IMR-90 (cell line): ENCODE measurements at regions not wholly inside any gene's neighbourhood (a gene's known extent, or its start where the extent isn't known, plus 50 kb on each side); places are given as distances from the start of the nearest gene placed in this dataset.

ENCODE experiments used
- ATAC-seq: fragments of 200-7000 bp; cut with Tn5 transposase; 2 replicates; pipeline ENCODE4 v1.9.1; 2020; ENCODE audit warnings: low read depth, mild to moderate bottlenecking, moderate library complexity
- BruUV-seq: library from RNA; stranded (reverse); fragments of 400-500 nt; replicated peaks from 2 replicates; lab custom pipeline; 2021; lab: Mats Ljungman, UMichigan
- CTCF ChIA-PET: fragments of 300-600 bp; formaldehyde crosslinking; extraction: SDS; loops from one replicate; lab custom pipeline; 2021; ENCODE audit warnings: antibody characterized with exemption; lab: Yijun Ruan, JAX
- POLR2A ChIA-PET: fragments of 300-600 bp; sonication (Branson Sonifier 250); formaldehyde crosslinking; loops from one replicate; lab custom pipeline; 2022; ENCODE audit warnings: antibody characterized with exemption; ENCODE audit not compliant: unreplicated experiment; lab: Charles Lee
- DNase-seq: peaks from one replicate; pipeline ENCODE4 v3.0.0; 2013
- H2AFZ ChIP-seq: replicated peaks from 2 replicates; pipeline ENCODE3; 2013; ENCODE audit warnings: low read length, mild to moderate bottlenecking; ENCODE audit not compliant: poor library complexity
- H2AK5ac ChIP-seq: 2 replicates; pipeline ENCODE4 v1.6.1; 2013; ENCODE audit warnings: low read depth, low read length, inconsistent platforms
- H2AK9ac ChIP-seq: replicated peaks from 2 replicates; pipeline ENCODE3; 2013; ENCODE audit warnings: mild to moderate bottlenecking, low read depth, low read length, moderate library complexity; ENCODE audit not compliant: poor library complexity
- H2BK120ac ChIP-seq: 2 replicates; pipeline ENCODE4 v1.6.1; 2013; ENCODE audit warnings: low read depth, low read length, inconsistent platforms
- H2BK15ac ChIP-seq: 3 replicates; pipeline ENCODE4 v1.6.1; 2013; ENCODE audit warnings: low read depth, low read length, inconsistent platforms
- H2BK20ac ChIP-seq: 2 replicates; pipeline ENCODE4 v1.6.1; 2013; ENCODE audit warnings: low read depth, mild to moderate bottlenecking, inconsistent platforms, low read length, moderate library complexity
- H2BK5ac ChIP-seq: 2 replicates; pipeline ENCODE4 v1.6.1; 2013; ENCODE audit warnings: mild to moderate bottlenecking, low read depth, low read length, inconsistent platforms; ENCODE audit not compliant: poor library complexity, severe bottlenecking
- H3K14ac ChIP-seq: replicated peaks from 2 replicates; pipeline ENCODE4 v1.6.1; 2013; ENCODE audit warnings: low read depth, low read length, inconsistent platforms
- H3K18ac ChIP-seq: 2 replicates; pipeline ENCODE4 v1.6.1; 2013; ENCODE audit warnings: low read depth, low read length, control low read depth
- H3K23ac ChIP-seq: 2 replicates; pipeline ENCODE4 v1.6.1; 2013; ENCODE audit warnings: low read depth, low read length, inconsistent platforms
- H3K27ac ChIP-seq: 2 replicates; pipeline ENCODE4 v1.5.1; 2013; ENCODE audit warnings: mild to moderate bottlenecking, control low read depth, low read length; ENCODE audit not compliant: insufficient read depth
- H3K27me3 ChIP-seq: 2 replicates; pipeline ENCODE4 v1.6.1; 2013; ENCODE audit warnings: low read length; ENCODE audit not compliant: control insufficient read depth, insufficient read depth
- H3K36me3 ChIP-seq: 2 replicates; pipeline ENCODE4 v1.6.1; 2013; ENCODE audit warnings: low read length, mixed read lengths; ENCODE audit not compliant: control insufficient read depth, insufficient read depth
- H3K4ac ChIP-seq: 2 replicates; pipeline ENCODE4 v1.6.1; 2013; ENCODE audit warnings: low read depth, low read length, inconsistent platforms
- H3K4me1 ChIP-seq: 2 replicates; pipeline ENCODE4 v1.6.1; 2013; ENCODE audit warnings: low read length, mixed read lengths; ENCODE audit not compliant: control insufficient read depth, insufficient read depth
- H3K4me2 ChIP-seq: 2 replicates; pipeline ENCODE4 v1.6.1; 2013; ENCODE audit warnings: low read depth, mild to moderate bottlenecking, control low read depth, low read length, moderate library complexity
- H3K4me3 ChIP-seq: 2 replicates; pipeline ENCODE4 v1.5.1; 2013; ENCODE audit warnings: low read depth, mild to moderate bottlenecking, control low read depth, low read length, moderate library complexity; ENCODE audit not compliant: insufficient read depth
- H3K56ac ChIP-seq: 2 replicates; pipeline ENCODE4 v1.6.1; 2013; ENCODE audit warnings: low read length, inconsistent platforms; ENCODE audit not compliant: insufficient read depth; ENCODE audit errors: extremely low read depth
- H3K79me1 ChIP-seq, 2 experiments: 2 replicates each; pipeline ENCODE4 v1.6.1; 2013; ENCODE audit warnings: low read length in 2 of 2, inconsistent platforms in 1 of 2, low read depth in 1 of 2
- H3K9ac ChIP-seq: 2 replicates; pipeline ENCODE4 v1.6.1; 2013; ENCODE audit warnings: low read depth, low read length, control low read depth
- H3K9me1 ChIP-seq: 2 replicates; pipeline ENCODE4 v1.6.1; 2013; ENCODE audit warnings: low read length, inconsistent platforms; ENCODE audit not compliant: insufficient read depth
- H3K9me3 ChIP-seq: 2 replicates; pipeline ENCODE4 v1.6.1; 2013; ENCODE audit warnings: low read length; ENCODE audit not compliant: control insufficient read depth, insufficient read depth
- H4K20me1 ChIP-seq: 2 replicates; pipeline ENCODE4 v1.6.1; 2013; ENCODE audit warnings: low read length, inconsistent platforms; ENCODE audit not compliant: insufficient read depth
- H4K5ac ChIP-seq: 2 replicates; pipeline ENCODE4 v1.6.1; 2013; ENCODE audit warnings: mild to moderate bottlenecking, low read depth, low read length, control low read depth
- H4K8ac ChIP-seq, 2 experiments: 2 replicates each; pipeline ENCODE4 v1.6.1; 2013; ENCODE audit warnings: low read depth in 2 of 2, low read length in 2 of 2, control low read depth in 1 of 2, inconsistent platforms in 1 of 2
- H4K91ac ChIP-seq: 2 replicates; pipeline ENCODE4 v1.6.1; 2013; ENCODE audit warnings: low read depth, low read length, inconsistent platforms; ENCODE audit not compliant: insufficient read depth
- BHLHE40 ChIP-seq: fragments of 150-350 bp; IDR thresholded peaks from 2 replicates; pipeline ENCODE4 v1.6.1; 2016; ENCODE audit warnings: mild to moderate bottlenecking, low read depth, low read length
- CEBPB ChIP-seq: IDR thresholded peaks from 2 replicates; pipeline ENCODE4 v1.6.1; 2012; ENCODE audit warnings: low read depth, low read length, improper control_type of control experiment
- CHD1 ChIP-seq: IDR thresholded peaks from 2 replicates; pipeline ENCODE4 v1.6.1; 2012; ENCODE audit warnings: low read depth, low read length, improper control_type of control experiment
- FOS ChIP-seq: fragments of 150-350 bp; IDR thresholded peaks from 2 replicates; pipeline ENCODE4 v1.6.1; 2016; ENCODE audit warnings: low read depth, low read length
- MAFK ChIP-seq: IDR thresholded peaks from 2 replicates; pipeline ENCODE4 v1.6.1; 2012; ENCODE audit warnings: low read depth, low read length, improper control_type of control experiment
- MAZ ChIP-seq: IDR thresholded peaks from 2 replicates; pipeline ENCODE4 v1.6.1; 2012; ENCODE audit warnings: low read depth, mild to moderate bottlenecking, low read length, improper control_type of control experiment, moderate library complexity, borderline replicate concordance
- MXI1 ChIP-seq: IDR thresholded peaks from 2 replicates; pipeline ENCODE4 v1.6.1; 2012; ENCODE audit warnings: low read depth, mild to moderate bottlenecking, low read length, moderate library complexity, borderline replicate concordance
- NFE2L2 ChIP-seq: fragments of 150-350 bp; IDR thresholded peaks from 2 replicates; pipeline ENCODE4 v1.6.1; 2016; ENCODE audit warnings: low read depth, mild to moderate bottlenecking, low read length
- POLR2A ChIP-seq: IDR thresholded peaks from 2 replicates; pipeline ENCODE4 v1.6.1; 2012; ENCODE audit warnings: mild to moderate bottlenecking, low read depth, low read length
- RAD21 ChIP-seq: IDR thresholded peaks from 2 replicates; pipeline ENCODE4 v1.6.1; 2012; ENCODE audit warnings: low read length, improper control_type of control experiment
- RCOR1 ChIP-seq: IDR thresholded peaks from 2 replicates; pipeline ENCODE4 v1.6.1; 2012; ENCODE audit warnings: mild to moderate bottlenecking, low read length, improper control_type of control experiment; ENCODE audit not compliant: insufficient replicate concordance
- RFX5 ChIP-seq: IDR thresholded peaks from 2 replicates; pipeline ENCODE4 v1.8.0; 2012; ENCODE audit warnings: low read depth, mild to moderate bottlenecking, low read length, moderate library complexity
- SMC3 ChIP-seq: fragments of 150-350 bp; IDR thresholded peaks from 2 replicates; pipeline ENCODE4 v1.6.1; 2016; ENCODE audit warnings: low read depth, mild to moderate bottlenecking, antibody characterized with exemption, low read length, moderate library complexity
- WGBS, 2 experiments: methylation state at CpG; one replicate each; pipeline versions ENCODE4 v1.1.5 to v1.1.7; 2013; ENCODE audit warnings: missing lambda C conversion rate in 2 of 2; ENCODE audit not compliant: insufficient read length in 1 of 2; ENCODE audit errors: extremely low coverage in 2 of 2; 5-methylcytosine and 5-hydroxymethylcytosine counted together
- dilution Hi-C: fragments of 300-500 bp; cut with HindIII; formaldehyde crosslinking; loops from one replicate; pipeline ENCODE4 v1.14.3; 2018; ENCODE audit warnings: low sequenced_read_pairs; ENCODE audit not compliant: unreplicated experiment
- in situ Hi-C: fragments of 300-500 bp; cut with MboI; formaldehyde crosslinking; loops from 3 replicates; pipeline ENCODE4 v1.14.3; 2019; ENCODE audit warnings: low sequenced_read_pairs, inconsistent platforms, mixed read lengths
- intact Hi-C: fragments of 100-400 bp; cut with micrococcal nuclease; formaldehyde crosslinking; loops from 2 replicates; pipeline ENCODE4 v1.10.0; 2022
- TF ChIP-seq, protein P1 (sequence below): conservative IDR thresholded peaks from 2 replicates; pipeline ENCODE4 v1.5.1; 2012; ENCODE audit warnings: mild to moderate bottlenecking, low read depth, low read length, improper control_type of control experiment
- TF ChIP-seq, protein P2 (sequence below): fragments of 150-350 bp; IDR thresholded peaks from 2 replicates; pipeline ENCODE4 v1.6.1; 2016; ENCODE audit warnings: low read depth, mild to moderate bottlenecking, low read length, moderate library complexity, borderline replicate concordance
- TF ChIP-seq, protein P3 (sequence below): fragments of 150-350 bp; IDR thresholded peaks from 2 replicates; pipeline ENCODE4 v1.6.1; 2017; ENCODE audit warnings: mild to moderate bottlenecking, antibody characterized with exemption, low read length, low read depth

DNA sequence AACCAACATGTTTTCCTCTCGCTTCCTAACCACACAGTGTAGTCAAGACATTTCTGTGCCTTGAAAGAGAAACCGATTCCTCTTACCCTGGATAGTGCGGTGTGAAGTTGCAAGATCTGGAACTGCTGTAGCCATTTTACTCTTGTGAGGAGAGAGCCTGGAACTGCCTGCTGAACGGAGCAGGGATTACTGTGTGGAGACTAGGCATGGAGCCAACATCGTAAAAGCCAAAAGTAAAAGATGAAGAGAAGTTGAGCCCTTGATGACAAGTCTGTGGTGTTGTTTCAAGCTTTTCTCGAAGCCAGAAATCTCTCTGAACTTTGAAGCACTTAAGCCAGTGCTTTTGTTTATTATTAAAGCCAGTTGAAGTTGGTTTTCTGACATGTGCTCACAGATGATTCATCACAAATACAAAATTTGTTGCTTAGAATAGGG lies 110.1 kb upstream of the GRIN3A start:
- H3K4ac ChIP-seq = no peak overlapping the region
- H3K27me3 ChIP-seq = no peaks in the 10 kb centered on the region
- H2BK5ac ChIP-seq = no peak overlapping the region
- H3K36me3 ChIP-seq = no peaks in the 10 kb centered on the region
- no TSS peak for BruUV-seq
- H3K4me3 ChIP-seq = no peak overlapping the region
- DNase-seq (no peak), ATAC-seq (no peak)
- POLR2A ChIA-PET = no interaction called here
- no peaks in the 10 kb centered on the region for H4K20me1 ChIP-seq
- H3K9me3 ChIP-seq = peaks cover 8% of the 10 kb centered on the region
- no peak overlapping the region for H2AFZ ChIP-seq
- H2BK120ac ChIP-seq = no peak overlapping the region
- no peak for TF ChIP-seq RCOR1
- TF ChIP-seq, protein P1, sequence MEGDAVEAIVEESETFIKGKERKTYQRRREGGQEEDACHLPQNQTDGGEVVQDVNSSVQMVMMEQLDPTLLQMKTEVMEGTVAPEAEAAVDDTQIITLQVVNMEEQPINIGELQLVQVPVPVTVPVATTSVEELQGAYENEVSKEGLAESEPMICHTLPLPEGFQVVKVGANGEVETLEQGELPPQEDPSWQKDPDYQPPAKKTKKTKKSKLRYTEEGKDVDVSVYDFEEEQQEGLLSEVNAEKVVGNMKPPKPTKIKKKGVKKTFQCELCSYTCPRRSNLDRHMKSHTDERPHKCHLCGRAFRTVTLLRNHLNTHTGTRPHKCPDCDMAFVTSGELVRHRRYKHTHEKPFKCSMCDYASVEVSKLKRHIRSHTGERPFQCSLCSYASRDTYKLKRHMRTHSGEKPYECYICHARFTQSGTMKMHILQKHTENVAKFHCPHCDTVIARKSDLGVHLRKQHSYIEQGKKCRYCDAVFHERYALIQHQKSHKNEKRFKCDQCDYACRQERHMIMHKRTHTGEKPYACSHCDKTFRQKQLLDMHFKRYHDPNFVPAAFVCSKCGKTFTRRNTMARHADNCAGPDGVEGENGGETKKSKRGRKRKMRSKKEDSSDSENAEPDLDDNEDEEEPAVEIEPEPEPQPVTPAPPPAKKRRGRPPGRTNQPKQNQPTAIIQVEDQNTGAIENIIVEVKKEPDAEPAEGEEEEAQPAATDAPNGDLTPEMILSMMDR = no peak
- no peak for TF ChIP-seq SMC3
- no peak for TF ChIP-seq MAFK
- no peak for TF ChIP-seq RFX5
- TF ChIP-seq RAD21 = no peak
- TF ChIP-seq, protein P2, sequence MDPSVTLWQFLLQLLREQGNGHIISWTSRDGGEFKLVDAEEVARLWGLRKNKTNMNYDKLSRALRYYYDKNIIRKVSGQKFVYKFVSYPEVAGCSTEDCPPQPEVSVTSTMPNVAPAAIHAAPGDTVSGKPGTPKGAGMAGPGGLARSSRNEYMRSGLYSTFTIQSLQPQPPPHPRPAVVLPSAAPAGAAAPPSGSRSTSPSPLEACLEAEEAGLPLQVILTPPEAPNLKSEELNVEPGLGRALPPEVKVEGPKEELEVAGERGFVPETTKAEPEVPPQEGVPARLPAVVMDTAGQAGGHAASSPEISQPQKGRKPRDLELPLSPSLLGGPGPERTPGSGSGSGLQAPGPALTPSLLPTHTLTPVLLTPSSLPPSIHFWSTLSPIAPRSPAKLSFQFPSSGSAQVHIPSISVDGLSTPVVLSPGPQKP = no peak
- no peak for TF ChIP-seq CEBPB
- no peak for TF ChIP-seq CHD1
- TF ChIP-seq FOS = no peak
- no peak for TF ChIP-seq POLR2A
- no peak for TF ChIP-seq NFE2L2
- no peak for TF ChIP-seq BHLHE40
- TF ChIP-seq MXI1 = no peak
- no peak for TF ChIP-seq MAZ
- TF ChIP-seq, protein P3, sequence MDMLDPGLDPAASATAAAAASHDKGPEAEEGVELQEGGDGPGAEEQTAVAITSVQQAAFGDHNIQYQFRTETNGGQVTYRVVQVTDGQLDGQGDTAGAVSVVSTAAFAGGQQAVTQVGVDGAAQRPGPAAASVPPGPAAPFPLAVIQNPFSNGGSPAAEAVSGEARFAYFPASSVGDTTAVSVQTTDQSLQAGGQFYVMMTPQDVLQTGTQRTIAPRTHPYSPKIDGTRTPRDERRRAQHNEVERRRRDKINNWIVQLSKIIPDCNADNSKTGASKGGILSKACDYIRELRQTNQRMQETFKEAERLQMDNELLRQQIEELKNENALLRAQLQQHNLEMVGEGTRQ = no peak
- no peak overlapping the region for H4K8ac ChIP-seq
- no peaks in the 10 kb centered on the region for H3K9me1 ChIP-seq
- dilution Hi-C loops = no loop called here
- no peak overlapping the region for H3K27ac ChIP-seq
- H4K91ac ChIP-seq = no peak overlapping the region
- intact Hi-C loops = no loop called here
- H3K18ac ChIP-seq = no peak overlapping the region
- in situ Hi-C loops = no loop called here
- H3K4me1 ChIP-seq = no peaks in the 10 kb centered on the region
- no peaks in the 10 kb centered on the region for H3K79me1 ChIP-seq
- H3K14ac ChIP-seq = no peak overlapping the region
- no peak overlapping the region for H2BK20ac ChIP-seq
- H3K9ac ChIP-seq = no peak overlapping the region
- no peak overlapping the region for H3K4me2 ChIP-seq
- H2AK9ac ChIP-seq = no peak overlapping the region
- CTCF ChIA-PET = no interaction called here
- 15% methylated on average over 3 of the region's 6 CpGs; no CpG with 5 or more reads in 1 of the 2 experiments for WGBS, 2 experiments
- no peak overlapping the region for H2AK5ac ChIP-seq
- H4K5ac ChIP-seq = no peak overlapping the region
- H2BK15ac ChIP-seq = no peak overlapping the region
- no peak overlapping the region for H3K23ac ChIP-seq
- H3K56ac ChIP-seq = no peak overlapping the region
